GM13977 (cell line): ENCODE measurements at regions not wholly inside any gene's neighbourhood (a gene's known extent, or its start where the extent isn't known, plus 50 kb on each side); places are given as distances from the start of the nearest gene placed in this dataset.

ENCODE experiments used
- DNase-seq: peaks from one replicate; pipeline ENCODE4 v3.0.0; 2012; ENCODE audit warnings: low spot score
- CTCF ChIP-seq: IDR thresholded peaks from 2 replicates; pipeline ENCODE4 v1.5.1; 2012; ENCODE audit warnings: mild to moderate bottlenecking, control low read depth; ENCODE audit not compliant: insufficient read depth; ENCODE audit errors: extremely low read depth, missing control alignments
- in situ Hi-C: fragments of 300-500 bp; cut with MboI; formaldehyde crosslinking; loops from one replicate; pipeline ENCODE4 v1.12.0; 2022; ENCODE audit warnings: low sequenced_read_pairs, low pct_unique_long_range_greater_than_20kb, mixed read lengths, inconsistent platforms; ENCODE audit not compliant: unreplicated experiment

- no peak for DNase-seq
- TF ChIP-seq CTCF, result no peak
- in situ Hi-C loops, result no loop called here
Observed at GRCh38 chr17:72053036-72053435, 67.8 kb upstream of the SOX9 start.

GRCh38 chr17:72053449-72053848 lies 67.4 kb upstream of the SOX9 start:
- in situ Hi-C loops, result no loop called here
- no peak for DNase-seq
- TF ChIP-seq CTCF, result no peak

GRCh38 chr17:72056155-72056554 lies 64.7 kb upstream of the SOX9 start:
- no peak for TF ChIP-seq CTCF
- in situ Hi-C loops, result no loop called here

GRCh38 chr17:72056727-72057290 lies 64.0 kb upstream of the SOX9 start:
- in situ Hi-C loops, result no loop called here
- no peak for DNase-seq
- TF ChIP-seq CTCF, result no peak

More at GRCh38 chr17:72056155-72056554, 64.7 kb upstream of the SOX9 start:
- DNase-seq, result no peak

GRCh38 chr17:72060084-72060483 lies 60.7 kb upstream of the SOX9 start:
- in situ Hi-C loops, result no loop called here
- no peak for DNase-seq
- TF ChIP-seq CTCF, result no peak

GRCh38 chr17:72063262-72063661 lies 57.6 kb upstream of the SOX9 start:
- TF ChIP-seq CTCF, result no peak
- in situ Hi-C loops, result no loop called here
- DNase-seq, result no peak
